Fibroblast of pulmonary artery (primary cell): ENCODE measurements at regions not wholly inside any gene's neighbourhood (a gene's known extent, or its start where the extent isn't known, plus 50 kb on each side); places are given as distances from the start of the nearest gene placed in this dataset.
A peak's percentile ranks its signal among the peaks of the same experiment; 100 is the strongest.

Source experiments
- DNase-seq: peaks from one replicate; pipeline ENCODE4 v3.0.0-alpha.2; 2010; ENCODE audit warnings: low read depth
- H3K4me3 ChIP-seq: replicated peaks from 2 replicates; pipeline ENCODE4 v1.5.1; 2011; ENCODE audit warnings: low read depth, mild to moderate bottlenecking, control low read depth, low read length, moderate library complexity
- CTCF ChIP-seq: IDR thresholded peaks from 2 replicates; pipeline ENCODE4 v1.5.1; 2011; ENCODE audit warnings: mild to moderate bottlenecking, control low read depth, low read length, inconsistent platforms; ENCODE audit errors: missing control alignments

- no peak for TF ChIP-seq CTCF
- DNase-seq: no peak
- H3K4me3 ChIP-seq: no peak overlapping the region
Measured at GRCh38 chr6:56005426-56005825, 130.0 kb upstream of the BMP5 start.

- peak; percentile 29 for DNase-seq
- no peak overlapping the region for H3K4me3 ChIP-seq
- TF ChIP-seq CTCF: no peak
Measured at GRCh38 chr6:56004426-56004825, 129.0 kb upstream of the BMP5 start.

GRCh38 chr6:56003616-56004015 lies 128.2 kb upstream of the BMP5 start:
- TF ChIP-seq CTCF: no peak
- DNase-seq: no peak
- H3K4me3 ChIP-seq: no peak overlapping the region

GRCh38 chr6:56002336-56002735 lies 126.9 kb upstream of the BMP5 start:
- no peak overlapping the region for H3K4me3 ChIP-seq
- TF ChIP-seq CTCF: no peak
- DNase-seq: no peak

- H3K4me3 ChIP-seq: no peak overlapping the region
- no peak for TF ChIP-seq CTCF
- no peak for DNase-seq
Measured at GRCh38 chr6:55998576-55998975, 123.2 kb upstream of the BMP5 start.

GRCh38 chr6:55997223-55997874 lies 122.0 kb upstream of the BMP5 start:
- no peak for TF ChIP-seq CTCF
- H3K4me3 ChIP-seq: no peak overlapping the region
- no peak for DNase-seq

GRCh38 chr6:55994531-55994930 lies 119.1 kb upstream of the BMP5 start:
- no peak overlapping the region for H3K4me3 ChIP-seq
- TF ChIP-seq CTCF: no peak
- DNase-seq: no peak
